ENCODE measurements at regions not wholly inside any gene's neighbourhood (a gene's known extent, or its start where the extent isn't known, plus 50 kb on each side); places are given as distances from the start of the nearest gene placed in this dataset.

- Histone ChIP-seq H3K9me3 (ENCODE audit: control insufficient read depth, low read depth, low read length) (no peaks in the 10 kb centered on the region), H4K91ac (ENCODE audit: insufficient read length, low read depth, low read length) (no peak overlapping the region), H2BK15ac (ENCODE audit: low read depth, low read length) (no peak overlapping the region), H4K8ac (replicated peaks; ENCODE audit: insufficient read length, low read depth, low read length) (no peak overlapping the region), H3K9ac (ENCODE audit: extremely low read depth, insufficient read length, low read length) (no peak overlapping the region), H3K56ac (ENCODE audit: insufficient read length, low read depth, low read length) (no peak overlapping the region), H2BK120ac (ENCODE audit: low read depth, low read length, poor library complexity, severe bottlenecking) (no peak overlapping the region), H3K4ac (ENCODE audit: low read depth, low read length) (no peak overlapping the region), H2AFZ (ENCODE audit: low read length) (no peak overlapping the region), H3K79me1 (ENCODE audit: insufficient read depth, low read depth, low read length, poor library complexity, severe bottlenecking) (no peaks in the 10 kb centered on the region), H3K4me2 (ENCODE audit: insufficient read depth, insufficient read length, low read length) (no peak overlapping the region), H3T11ph (ENCODE audit: low read length) (no peak overlapping the region), H2AK5ac (ENCODE audit: insufficient read length, low read length) (no peak overlapping the region), H2BK20ac (ENCODE audit: low read depth, low read length, poor library complexity, severe bottlenecking) (no peak overlapping the region), H3K27ac (ENCODE audit: insufficient read length, low read depth, low read length) (no peak overlapping the region), H3K4me1 (ENCODE audit: insufficient read depth, low read length) (no peaks in the 10 kb centered on the region), H2BK12ac (ENCODE audit: insufficient read length, low read depth, low read length) (no peak overlapping the region), H3K18ac (ENCODE audit: insufficient read length, low read depth, low read length) (no peak overlapping the region), H4K20me1 (ENCODE audit: control insufficient read depth, insufficient read depth, insufficient read length) (no peaks in the 10 kb centered on the region), H3K79me2 (ENCODE audit: insufficient read depth, low read length) (no peaks in the 10 kb centered on the region), H3K23me2 (ENCODE audit: insufficient read length, low read depth, low read length, poor library complexity, severe bottlenecking) (no peaks in the 10 kb centered on the region), H3K14ac (ENCODE audit: insufficient read depth, low read length) (no peak overlapping the region), H3K27me3 (ENCODE audit: insufficient read depth, low read length) (no peaks in the 10 kb centered on the region), H2BK5ac (ENCODE audit: insufficient read length, low read length) (no peak overlapping the region), H4K5ac (ENCODE audit: insufficient read length, low read depth, low read length) (no peak overlapping the region), H3K23ac (ENCODE audit: insufficient read length, low read depth, low read length) (no peak overlapping the region)
- Mint-ChIP-seq H3K36me3 (ENCODE audit: insufficient read depth in 1 of 3, low read depth in 3 of 3) (no peaks in the 10 kb centered on the region), H3K4me1 (peaks cover 7 to 12% of the 10 kb centered on the region in 2 experiments), H3K27me3 (ENCODE audit: low read depth) (no peaks in the 10 kb centered on the region; the same call in 1 of the 2 replicates), H3K27ac (peak overlapping the region in 1 of 3 experiments; percentile 70; a peak in 1 of 7 replicates), H3K4me3 (no peak overlapping the region), H3K9me3 (no peaks in the 10 kb centered on the region)
- no peak for DNase-seq
- no CpG with 5 or more reads among the region's 2 CpGs for WGBS (ENCODE audit: extremely low coverage, insufficient read length, low lambda C conversion rate)
- no peak for TF ChIP-seq CTCF (conservative IDR thresholded peaks at IDR 0.05)
These were observed 267.2 kb downstream of the EPHA4 start for GRCh38 chr2:221304916-221305315.
